ENCODE measurements at regions not wholly inside any gene's neighbourhood (a gene's known extent, or its start where the extent isn't known, plus 50 kb on each side); places are given as distances from the start of the nearest gene placed in this dataset.

DNA sequence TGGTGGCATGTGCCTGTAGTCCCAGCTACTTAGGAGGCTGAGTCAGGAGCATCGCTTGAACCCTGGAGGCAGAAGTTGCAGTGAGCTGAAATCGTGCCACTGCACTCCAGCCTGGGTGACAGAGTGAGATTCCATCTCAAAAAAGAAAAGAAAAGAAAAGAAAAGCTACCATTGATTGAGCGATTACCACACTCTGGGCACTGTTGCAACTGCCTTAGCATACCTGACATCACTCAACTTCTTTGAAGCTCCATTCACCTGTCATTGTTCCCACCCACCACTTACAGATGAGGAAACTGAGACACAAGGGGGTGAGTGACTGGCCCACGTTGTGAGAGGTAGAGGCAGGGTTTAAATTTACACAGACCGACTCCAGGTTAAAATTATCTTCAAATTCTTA, 442.1 kb upstream of the SULF2 start:
- Histone ChIP-seq H3K27ac (replicated peaks) (no peak overlapping the region), H3K27me3 (ENCODE audit: insufficient read depth, poor library complexity, severe bottlenecking) (no peaks in the 10 kb centered on the region), H3K4me3 (replicated peaks; ENCODE audit: insufficient read depth, low read length) (no peak overlapping the region)
- TF ChIP-seq POLR2AphosphoS5 (IDR thresholded peaks at IDR 0.05; ENCODE audit: low read depth) (no peak), SPI1 (IDR thresholded peaks at IDR 0.05; ENCODE audit: borderline replicate concordance, low read depth) (no peak), GABPA (IDR thresholded peaks at IDR 0.05; ENCODE audit: low read depth) (no peak)
- TF ChIP-seq, protein P1, sequence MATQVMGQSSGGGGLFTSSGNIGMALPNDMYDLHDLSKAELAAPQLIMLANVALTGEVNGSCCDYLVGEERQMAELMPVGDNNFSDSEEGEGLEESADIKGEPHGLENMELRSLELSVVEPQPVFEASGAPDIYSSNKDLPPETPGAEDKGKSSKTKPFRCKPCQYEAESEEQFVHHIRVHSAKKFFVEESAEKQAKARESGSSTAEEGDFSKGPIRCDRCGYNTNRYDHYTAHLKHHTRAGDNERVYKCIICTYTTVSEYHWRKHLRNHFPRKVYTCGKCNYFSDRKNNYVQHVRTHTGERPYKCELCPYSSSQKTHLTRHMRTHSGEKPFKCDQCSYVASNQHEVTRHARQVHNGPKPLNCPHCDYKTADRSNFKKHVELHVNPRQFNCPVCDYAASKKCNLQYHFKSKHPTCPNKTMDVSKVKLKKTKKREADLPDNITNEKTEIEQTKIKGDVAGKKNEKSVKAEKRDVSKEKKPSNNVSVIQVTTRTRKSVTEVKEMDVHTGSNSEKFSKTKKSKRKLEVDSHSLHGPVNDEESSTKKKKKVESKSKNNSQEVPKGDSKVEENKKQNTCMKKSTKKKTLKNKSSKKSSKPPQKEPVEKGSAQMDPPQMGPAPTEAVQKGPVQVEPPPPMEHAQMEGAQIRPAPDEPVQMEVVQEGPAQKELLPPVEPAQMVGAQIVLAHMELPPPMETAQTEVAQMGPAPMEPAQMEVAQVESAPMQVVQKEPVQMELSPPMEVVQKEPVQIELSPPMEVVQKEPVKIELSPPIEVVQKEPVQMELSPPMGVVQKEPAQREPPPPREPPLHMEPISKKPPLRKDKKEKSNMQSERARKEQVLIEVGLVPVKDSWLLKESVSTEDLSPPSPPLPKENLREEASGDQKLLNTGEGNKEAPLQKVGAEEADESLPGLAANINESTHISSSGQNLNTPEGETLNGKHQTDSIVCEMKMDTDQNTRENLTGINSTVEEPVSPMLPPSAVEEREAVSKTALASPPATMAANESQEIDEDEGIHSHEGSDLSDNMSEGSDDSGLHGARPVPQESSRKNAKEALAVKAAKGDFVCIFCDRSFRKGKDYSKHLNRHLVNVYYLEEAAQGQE (IDR thresholded peaks at IDR 0.05; ENCODE audit: insufficient replicate concordance, low read depth), result no peak
- TF ChIP-seq, protein P2, sequence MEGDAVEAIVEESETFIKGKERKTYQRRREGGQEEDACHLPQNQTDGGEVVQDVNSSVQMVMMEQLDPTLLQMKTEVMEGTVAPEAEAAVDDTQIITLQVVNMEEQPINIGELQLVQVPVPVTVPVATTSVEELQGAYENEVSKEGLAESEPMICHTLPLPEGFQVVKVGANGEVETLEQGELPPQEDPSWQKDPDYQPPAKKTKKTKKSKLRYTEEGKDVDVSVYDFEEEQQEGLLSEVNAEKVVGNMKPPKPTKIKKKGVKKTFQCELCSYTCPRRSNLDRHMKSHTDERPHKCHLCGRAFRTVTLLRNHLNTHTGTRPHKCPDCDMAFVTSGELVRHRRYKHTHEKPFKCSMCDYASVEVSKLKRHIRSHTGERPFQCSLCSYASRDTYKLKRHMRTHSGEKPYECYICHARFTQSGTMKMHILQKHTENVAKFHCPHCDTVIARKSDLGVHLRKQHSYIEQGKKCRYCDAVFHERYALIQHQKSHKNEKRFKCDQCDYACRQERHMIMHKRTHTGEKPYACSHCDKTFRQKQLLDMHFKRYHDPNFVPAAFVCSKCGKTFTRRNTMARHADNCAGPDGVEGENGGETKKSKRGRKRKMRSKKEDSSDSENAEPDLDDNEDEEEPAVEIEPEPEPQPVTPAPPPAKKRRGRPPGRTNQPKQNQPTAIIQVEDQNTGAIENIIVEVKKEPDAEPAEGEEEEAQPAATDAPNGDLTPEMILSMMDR (IDR thresholded peaks at IDR 0.05; ENCODE audit: insufficient read depth, low read length), result no peak
- DNase-seq (ENCODE audit: low read depth in 1 of 2, low spot score in 1 of 2), result no peak

DNA sequence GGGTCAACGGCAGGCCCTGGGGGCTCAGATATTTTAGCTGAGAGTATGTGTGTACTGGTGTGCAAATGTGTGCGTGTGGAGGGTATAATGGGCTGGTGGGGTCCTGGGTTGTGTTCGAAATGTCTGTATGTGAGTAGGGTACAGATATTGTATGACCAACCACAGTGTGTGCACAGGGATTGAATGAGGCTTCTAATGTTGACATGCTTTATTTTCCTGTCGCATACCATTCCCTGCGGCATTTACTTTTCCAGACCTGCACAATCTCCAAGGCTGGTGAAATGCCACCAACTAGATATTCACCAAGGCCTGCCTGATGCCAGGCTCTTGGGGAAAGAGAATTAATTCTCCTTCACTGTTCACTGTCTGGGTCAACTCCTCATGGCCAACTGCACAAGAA, 441.4 kb upstream of the SULF2 start:
- Histone ChIP-seq H3K27me3 (ENCODE audit: insufficient read depth, poor library complexity, severe bottlenecking) (no peaks in the 10 kb centered on the region), H3K27ac (replicated peaks) (no peak overlapping the region), H3K4me3 (replicated peaks; ENCODE audit: insufficient read depth, low read length) (no peak overlapping the region)
- TF ChIP-seq SPI1 (IDR thresholded peaks at IDR 0.05; ENCODE audit: borderline replicate concordance, low read depth), result no peak
- TF ChIP-seq, protein P2 (IDR thresholded peaks at IDR 0.05; ENCODE audit: insufficient read depth, low read length), result no peak
- no peak for TF ChIP-seq POLR2AphosphoS5 (IDR thresholded peaks at IDR 0.05; ENCODE audit: low read depth)
- TF ChIP-seq, protein P1 (IDR thresholded peaks at IDR 0.05; ENCODE audit: insufficient replicate concordance, low read depth), result no peak
- TF ChIP-seq GABPA (IDR thresholded peaks at IDR 0.05; ENCODE audit: low read depth), result no peak
- DNase-seq (ENCODE audit: low read depth in 1 of 2, low spot score in 1 of 2), result no peak

DNA sequence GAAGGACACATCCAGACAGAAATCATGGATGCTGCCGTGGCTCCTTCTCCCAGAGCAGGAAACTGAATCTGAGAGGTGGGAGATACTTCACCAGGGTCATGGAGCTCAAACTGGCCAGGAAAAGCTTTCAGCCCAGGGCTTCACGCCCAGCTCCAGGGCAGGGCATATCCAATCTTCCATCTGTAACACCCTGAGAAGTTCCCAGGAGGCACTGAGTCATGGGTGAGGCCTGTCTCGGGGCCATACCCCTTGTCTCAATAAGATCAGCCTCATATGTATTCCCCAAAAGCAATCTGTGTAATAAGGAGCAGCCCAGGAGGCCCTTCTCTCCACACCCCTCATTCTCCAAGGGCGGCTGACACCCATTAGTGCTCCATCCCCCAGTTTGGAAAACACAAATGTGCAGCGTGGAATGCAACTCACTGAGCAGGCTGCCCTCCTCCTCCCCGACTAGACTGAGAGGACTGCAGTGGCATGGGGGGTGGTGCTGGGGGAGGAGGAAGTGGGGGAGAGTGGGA, 439.3 kb upstream of the SULF2 start:
- no peak for DNase-seq (ENCODE audit: low read depth in 1 of 2, low spot score in 1 of 2)
- no peak for TF ChIP-seq POLR2AphosphoS5 (IDR thresholded peaks at IDR 0.05; ENCODE audit: low read depth)
- TF ChIP-seq, protein P1 (IDR thresholded peaks at IDR 0.05; ENCODE audit: insufficient replicate concordance, low read depth), result no peak
- no peak for TF ChIP-seq SPI1 (IDR thresholded peaks at IDR 0.05; ENCODE audit: borderline replicate concordance, low read depth)
- no peak for TF ChIP-seq GABPA (IDR thresholded peaks at IDR 0.05; ENCODE audit: low read depth)
- TF ChIP-seq, protein P2 (IDR thresholded peaks at IDR 0.05; ENCODE audit: insufficient read depth, low read length), result no peak
- no peak overlapping the region for H3K4me3 ChIP-seq (replicated peaks; ENCODE audit: insufficient read depth, low read length)

More for the DNA sequence above, 439.3 kb upstream of the SULF2 start:
- no peak overlapping the region for H3K27ac ChIP-seq (replicated peaks)
- H3K27me3 ChIP-seq (ENCODE audit: insufficient read depth, poor library complexity, severe bottlenecking), result no peaks in the 10 kb centered on the region
